Cardiac fibroblast (primary cell): ENCODE measurements at regions not wholly inside any gene's neighbourhood (a gene's known extent, or its start where the extent isn't known, plus 50 kb on each side); places are given as distances from the start of the nearest gene placed in this dataset.
A peak's percentile ranks its signal among the peaks of the same experiment; 100 is the strongest.

Experiments used
- DNase-seq, 2 donors: peaks; one replicate each; pipeline versions ENCODE4 v3.0.0 to v3.0.0-alpha.2; 2010; ENCODE audit warnings: low read depth in 2 of 2
- H3K4me3 ChIP-seq, 2 donors: replicated peaks in 1 of 2; 1 replicate in 1 of 2; 2 replicates in 1 of 2; pipeline ENCODE4 v1.5.1; 2011; ENCODE audit warnings: low read depth in 2 of 2, low read length in 2 of 2, mild to moderate bottlenecking in 2 of 2, moderate library complexity in 1 of 2
- TF ChIP-seq, protein P1 (sequence below): IDR thresholded peaks from one replicate; pipeline ENCODE4 v1.5.1; 2011; ENCODE audit warnings: low read depth, mild to moderate bottlenecking, low read length, inconsistent platforms

- no peak overlapping the region for H3K4me3 ChIP-seq
- TF ChIP-seq, protein P1, sequence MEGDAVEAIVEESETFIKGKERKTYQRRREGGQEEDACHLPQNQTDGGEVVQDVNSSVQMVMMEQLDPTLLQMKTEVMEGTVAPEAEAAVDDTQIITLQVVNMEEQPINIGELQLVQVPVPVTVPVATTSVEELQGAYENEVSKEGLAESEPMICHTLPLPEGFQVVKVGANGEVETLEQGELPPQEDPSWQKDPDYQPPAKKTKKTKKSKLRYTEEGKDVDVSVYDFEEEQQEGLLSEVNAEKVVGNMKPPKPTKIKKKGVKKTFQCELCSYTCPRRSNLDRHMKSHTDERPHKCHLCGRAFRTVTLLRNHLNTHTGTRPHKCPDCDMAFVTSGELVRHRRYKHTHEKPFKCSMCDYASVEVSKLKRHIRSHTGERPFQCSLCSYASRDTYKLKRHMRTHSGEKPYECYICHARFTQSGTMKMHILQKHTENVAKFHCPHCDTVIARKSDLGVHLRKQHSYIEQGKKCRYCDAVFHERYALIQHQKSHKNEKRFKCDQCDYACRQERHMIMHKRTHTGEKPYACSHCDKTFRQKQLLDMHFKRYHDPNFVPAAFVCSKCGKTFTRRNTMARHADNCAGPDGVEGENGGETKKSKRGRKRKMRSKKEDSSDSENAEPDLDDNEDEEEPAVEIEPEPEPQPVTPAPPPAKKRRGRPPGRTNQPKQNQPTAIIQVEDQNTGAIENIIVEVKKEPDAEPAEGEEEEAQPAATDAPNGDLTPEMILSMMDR: no peak
- peak; percentile 56 to 78 for DNase-seq
Observed at GRCh38 chr1:172955161-172955815, 95.5 kb downstream of the TNFSF18 start.

DNA sequence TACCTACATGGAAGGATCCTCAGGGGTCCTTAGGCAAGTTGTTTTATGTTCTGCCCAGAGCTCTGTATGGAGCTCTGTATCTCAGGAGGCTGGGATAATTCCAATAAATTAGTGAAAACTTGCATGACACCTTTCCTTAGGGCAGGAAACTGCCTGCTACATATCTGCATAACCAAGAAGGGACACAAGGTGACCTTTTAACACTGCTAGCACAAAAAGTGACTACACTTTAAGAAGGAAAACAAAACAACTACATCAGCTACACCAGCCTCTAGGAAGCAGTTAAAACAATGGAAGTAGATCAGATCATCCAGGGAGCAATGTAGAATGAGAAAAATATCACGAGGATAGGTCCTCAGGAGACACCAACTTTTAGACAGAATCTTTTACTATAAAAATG, 93.9 kb downstream of the TNFSF18 start:
- TF ChIP-seq, protein P1: no peak
- H3K4me3 ChIP-seq: no peak overlapping the region
- no peak for DNase-seq

DNA sequence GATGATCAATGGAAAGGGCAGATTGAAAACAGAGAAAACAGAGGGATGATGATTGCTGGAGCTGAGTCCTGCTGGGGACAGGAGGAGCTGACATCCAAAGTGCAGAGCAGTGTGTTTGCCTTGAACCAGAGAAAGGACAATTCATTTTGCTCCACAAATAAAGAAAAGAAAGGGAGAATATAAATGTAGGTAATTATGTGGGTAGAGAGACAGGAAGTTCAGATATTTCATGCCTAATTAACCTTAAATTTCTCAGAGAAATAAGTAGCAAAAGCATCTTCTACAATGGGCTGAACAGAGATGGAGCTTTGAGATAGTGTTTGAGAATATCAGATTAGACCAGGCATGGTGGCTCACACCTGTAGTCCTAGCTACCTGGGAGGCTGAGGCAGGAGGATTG, 93.2 kb downstream of the TNFSF18 start:
- TF ChIP-seq, protein P1: no peak

DNA sequence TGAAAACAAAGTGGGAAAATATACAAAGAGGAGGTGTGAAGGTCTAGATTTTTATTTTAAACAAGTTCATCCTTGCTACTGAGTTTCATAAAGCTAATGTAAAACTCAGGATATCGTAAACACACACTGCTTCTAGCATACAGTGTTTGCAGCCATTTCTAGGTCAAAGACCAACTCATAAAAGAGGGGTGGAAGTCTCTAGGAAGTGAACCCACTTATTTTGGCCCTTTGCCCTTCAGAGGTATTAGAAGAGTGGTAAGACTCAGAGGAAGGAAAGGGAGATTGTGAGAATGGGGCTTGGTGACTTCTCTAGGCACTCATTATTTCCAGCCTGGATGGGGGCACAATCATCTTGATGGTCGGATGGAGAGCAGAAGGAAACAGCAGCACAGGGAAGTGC, 91.2 kb downstream of the TNFSF18 start:
- TF ChIP-seq, protein P1: no peak
- no peak overlapping the region for H3K4me3 ChIP-seq
- DNase-seq: no peak

More for the DNA sequence above, 93.2 kb downstream of the TNFSF18 start:
- H3K4me3 ChIP-seq: no peak overlapping the region
- no peak for DNase-seq

GRCh38 chr1:172960019-172960418, 90.7 kb downstream of the TNFSF18 start:
- DNase-seq: peak in 1 of 2 donors; percentile 44
- TF ChIP-seq, protein P1: no peak
- H3K4me3 ChIP-seq: no peak overlapping the region

DNA sequence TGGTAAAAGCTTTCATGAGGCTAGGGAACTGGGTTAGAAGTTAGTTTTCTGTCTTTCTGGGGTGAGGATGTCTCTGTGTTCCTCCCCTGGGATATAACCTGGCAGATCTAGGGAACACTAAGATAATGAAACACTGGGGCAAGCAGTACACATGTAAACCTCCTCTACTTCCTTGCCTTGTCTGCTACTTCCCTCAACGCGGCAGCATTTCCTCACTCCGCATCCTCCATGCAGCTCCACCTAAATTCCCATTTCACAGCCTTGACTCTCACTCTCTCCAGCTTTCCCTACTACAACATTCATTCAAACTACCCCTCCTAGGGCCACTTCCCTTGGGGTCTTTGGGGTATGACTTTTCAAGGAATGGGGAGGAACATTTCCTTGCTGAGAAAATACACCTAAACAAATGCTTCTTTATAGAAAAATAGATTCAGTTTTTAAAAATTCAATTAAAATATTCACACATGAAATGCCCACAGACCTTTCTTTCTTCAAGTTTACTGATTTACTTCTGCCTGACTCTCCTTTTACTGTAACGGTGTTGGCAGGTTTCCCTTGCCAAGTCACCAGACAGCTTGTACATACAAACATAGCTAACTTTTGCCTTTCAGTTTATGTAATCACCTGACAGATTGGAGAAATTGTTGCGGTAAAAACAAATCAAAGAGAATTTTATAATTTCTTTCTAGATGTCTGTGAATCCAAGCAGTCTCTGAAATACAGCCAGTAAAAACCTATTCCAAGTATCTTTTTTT, 90.1 kb downstream of the TNFSF18 start:
- DNase-seq: peak; percentile 44 to 55
- TF ChIP-seq, protein P1: peak; percentile 15
- H3K4me3 ChIP-seq: no peak overlapping the region
